B cell (primary cell): ENCODE measurements at regions not wholly inside any gene's neighbourhood (a gene's known extent, or its start where the extent isn't known, plus 50 kb on each side); places are given as distances from the start of the nearest gene placed in this dataset.
"Not testable (repeated sequence)": the region's sequence is repeated elsewhere in the genome, so short reads cannot be mapped to it uniquely, and the experiment has no call there.

Experiments
- CTCF ChIP-seq: fragments of 200-600 bp; IDR thresholded peaks from one replicate; pipeline ENCODE4 v1.8.0; 2022; ENCODE audit warnings: antibody characterized with exemption, mild to moderate bottlenecking
- EZH2 ChIP-seq: IDR thresholded peaks from 2 replicates; pipeline ENCODE4 v1.6.1; 2012; ENCODE audit warnings: borderline replicate concordance, low read depth, mild to moderate bottlenecking, moderate library complexity, low read length; ENCODE audit not compliant: insufficient read depth, poor library complexity, severe bottlenecking

GRCh38 chr5:21547656-21548055, 1305.5 kb downstream of the CDH12 start:
- TF ChIP-seq EZH2, CTCF: not testable (repeated sequence)
